ENCODE measurements at regions not wholly inside any gene's neighbourhood (a gene's known extent, or its start where the extent isn't known, plus 50 kb on each side); places are given as distances from the start of the nearest gene placed in this dataset.

GRCh38 chr3:72485641-72486040 lies 362.6 kb downstream of the SHQ1 start:
- DNase-seq (no peak), ATAC-seq (replicated peaks) (no peak)
- no peak overlapping the region for H3K27ac Mint-ChIP-seq
- H3K9me3 Mint-ChIP-seq = no peaks in the 10 kb centered on the region
- H3K36me3 Mint-ChIP-seq (ENCODE audit: insufficient read depth) = peaks cover 3% of the 10 kb centered on the region
- H3K27me3 Mint-ChIP-seq = no peaks in the 10 kb centered on the region
- no peak overlapping the region for H3K4me3 Mint-ChIP-seq
- peaks cover 13 to 18% of the 10 kb centered on the region in 2 donors for H3K4me1 Mint-ChIP-seq (ENCODE audit: low read depth in 2 of 2)

- H3K36me3 Mint-ChIP-seq (ENCODE audit: insufficient read depth) = peaks cover under 1% of the 10 kb centered on the region
- H3K4me1 Mint-ChIP-seq (ENCODE audit: low read depth in 2 of 2) = peaks cover 13 to 18% of the 10 kb centered on the region in 2 donors
- H3K9me3 Mint-ChIP-seq = no peaks in the 10 kb centered on the region
- peak overlapping the region; percentile 74 to 89 for H3K27ac Mint-ChIP-seq
- no peaks in the 10 kb centered on the region for H3K27me3 Mint-ChIP-seq
- DNase-seq (no peak), ATAC-seq (replicated peaks) (no peak)
- peak overlapping the region; percentile 74 to 84 for H3K4me3 Mint-ChIP-seq
Measured at GRCh38 chr3:72483554-72484104, 364.6 kb downstream of the SHQ1 start.

GRCh38 chr3:72482589-72483321 lies 365.5 kb downstream of the SHQ1 start:
- Mint-ChIP-seq H3K4me3 (peak overlapping the region; percentile 74 to 84), H3K27ac (peak overlapping the region; percentile 74 to 89), H3K27me3 (no peaks in the 10 kb centered on the region), H3K4me1 (ENCODE audit: low read depth in 2 of 2) (peaks cover 13 to 18% of the 10 kb centered on the region in 2 donors), H3K36me3 (ENCODE audit: insufficient read depth) (no peaks in the 10 kb centered on the region), H3K9me3 (no peaks in the 10 kb centered on the region)
- DNase-seq (peak in 2 of 3 experiments; percentile 2 to 6), ATAC-seq (replicated peaks) (peak; percentile 87)

GRCh38 chr3:72481542-72481941 lies 366.7 kb downstream of the SHQ1 start:
- H3K36me3 Mint-ChIP-seq (ENCODE audit: insufficient read depth) = no peaks in the 10 kb centered on the region
- H3K9me3 Mint-ChIP-seq = no peaks in the 10 kb centered on the region
- H3K27ac Mint-ChIP-seq = peak overlapping the region in 1 of 2 donors; percentile 74
- ATAC-seq (replicated peaks) (no peak), DNase-seq (no peak)
- H3K4me1 Mint-ChIP-seq (ENCODE audit: low read depth in 2 of 2) = peaks cover 6 to 8% of the 10 kb centered on the region in 2 donors
- H3K4me3 Mint-ChIP-seq = no peak overlapping the region
- H3K27me3 Mint-ChIP-seq = no peaks in the 10 kb centered on the region

GRCh38 chr3:72480366-72480765 lies 367.9 kb downstream of the SHQ1 start:
- Mint-ChIP-seq H3K4me1 (ENCODE audit: low read depth in 2 of 2) (peaks cover 6 to 8% of the 10 kb centered on the region in 2 donors), H3K27ac (peak overlapping the region in 1 of 2 donors; percentile 36), H3K4me3 (no peak overlapping the region), H3K27me3 (no peaks in the 10 kb centered on the region), H3K36me3 (ENCODE audit: insufficient read depth) (no peaks in the 10 kb centered on the region), H3K9me3 (no peaks in the 10 kb centered on the region)
- ATAC-seq (replicated peaks) (no peak), DNase-seq (no peak)

- ATAC-seq (replicated peaks) (no peak), DNase-seq (no peak)
- peaks cover 6 to 8% of the 10 kb centered on the region in 2 donors for H3K4me1 Mint-ChIP-seq (ENCODE audit: low read depth in 2 of 2)
- no peak overlapping the region for H3K27ac Mint-ChIP-seq
- no peak overlapping the region for H3K4me3 Mint-ChIP-seq
- no peaks in the 10 kb centered on the region for H3K27me3 Mint-ChIP-seq
- no peaks in the 10 kb centered on the region for H3K9me3 Mint-ChIP-seq
- H3K36me3 Mint-ChIP-seq (ENCODE audit: insufficient read depth) = no peaks in the 10 kb centered on the region
Measured at GRCh38 chr3:72479651-72480215, 368.5 kb downstream of the SHQ1 start.

GRCh38 chr3:72476139-72476483 lies 372.1 kb downstream of the SHQ1 start:
- Mint-ChIP-seq H3K27ac (no peak overlapping the region), H3K27me3 (peaks cover 0 to 10% of the 10 kb centered on the region in 2 donors), H3K9me3 (no peaks in the 10 kb centered on the region), H3K36me3 (ENCODE audit: insufficient read depth) (no peaks in the 10 kb centered on the region), H3K4me1 (ENCODE audit: low read depth in 2 of 2) (no peaks in the 10 kb centered on the region), H3K4me3 (no peak overlapping the region)
- DNase-seq = no peak
- ATAC-seq (replicated peaks) = no peak

- no peak for ATAC-seq (replicated peaks)
- no peak overlapping the region for H3K4me3 Mint-ChIP-seq
- no peak overlapping the region for H3K27ac Mint-ChIP-seq
Measured at GRCh38 chr3:72475258-72476138, 372.7 kb downstream of the SHQ1 start.

GRCh38 chr3:72474775-72475174 lies 373.5 kb downstream of the SHQ1 start:
- peaks cover 0 to 10% of the 10 kb centered on the region in 2 donors for H3K27me3 Mint-ChIP-seq
- ATAC-seq (replicated peaks) = no peak
- H3K4me3 Mint-ChIP-seq = no peak overlapping the region
- no peak for DNase-seq
- no peaks in the 10 kb centered on the region for H3K4me1 Mint-ChIP-seq (ENCODE audit: low read depth in 2 of 2)
- H3K36me3 Mint-ChIP-seq (ENCODE audit: insufficient read depth) = no peaks in the 10 kb centered on the region
- no peaks in the 10 kb centered on the region for H3K9me3 Mint-ChIP-seq
- H3K27ac Mint-ChIP-seq = no peak overlapping the region

More at GRCh38 chr3:72475258-72476138, 372.7 kb downstream of the SHQ1 start:
- Mint-ChIP-seq H3K27me3 (peaks cover 0 to 10% of the 10 kb centered on the region in 2 donors), H3K36me3 (ENCODE audit: insufficient read depth) (no peaks in the 10 kb centered on the region), H3K4me1 (ENCODE audit: low read depth in 2 of 2) (no peaks in the 10 kb centered on the region), H3K9me3 (no peaks in the 10 kb centered on the region)
- no peak for DNase-seq

GRCh38 chr3:72473156-72473555 lies 375.1 kb downstream of the SHQ1 start:
- no peaks in the 10 kb centered on the region for H3K36me3 Mint-ChIP-seq (ENCODE audit: insufficient read depth)
- no peak for DNase-seq
- no peak overlapping the region for H3K27ac Mint-ChIP-seq
- H3K4me1 Mint-ChIP-seq (ENCODE audit: low read depth in 2 of 2) = no peaks in the 10 kb centered on the region
- H3K9me3 Mint-ChIP-seq = no peaks in the 10 kb centered on the region
- peaks cover 0 to 10% of the 10 kb centered on the region in 2 donors for H3K27me3 Mint-ChIP-seq
- ATAC-seq (replicated peaks) = no peak
- H3K4me3 Mint-ChIP-seq = no peak overlapping the region

- H3K4me1 Mint-ChIP-seq (ENCODE audit: low read depth in 2 of 2) = no peaks in the 10 kb centered on the region
- ATAC-seq (replicated peaks) (no peak), DNase-seq (no peak)
- H3K27ac Mint-ChIP-seq = no peak overlapping the region
- H3K27me3 Mint-ChIP-seq = peaks cover 3 to 10% of the 10 kb centered on the region in 2 donors
- H3K36me3 Mint-ChIP-seq (ENCODE audit: insufficient read depth) = no peaks in the 10 kb centered on the region
- no peak overlapping the region for H3K4me3 Mint-ChIP-seq
- no peaks in the 10 kb centered on the region for H3K9me3 Mint-ChIP-seq
Measured at GRCh38 chr3:72470904-72471417, 377.3 kb downstream of the SHQ1 start.

GRCh38 chr3:72465853-72466252 lies 382.4 kb downstream of the SHQ1 start:
- Mint-ChIP-seq H3K4me3 (no peak overlapping the region), H3K27me3 (peaks cover 7 to 20% of the 10 kb centered on the region in 2 donors), H3K27ac (no peak overlapping the region), H3K4me1 (ENCODE audit: low read depth in 2 of 2) (no peaks in the 10 kb centered on the region), H3K9me3 (no peaks in the 10 kb centered on the region), H3K36me3 (ENCODE audit: insufficient read depth) (no peaks in the 10 kb centered on the region)
- ATAC-seq (replicated peaks) (no peak), DNase-seq (no peak)

- Mint-ChIP-seq H3K4me1 (ENCODE audit: low read depth in 2 of 2) (no peaks in the 10 kb centered on the region), H3K4me3 (no peak overlapping the region), H3K9me3 (no peaks in the 10 kb centered on the region), H3K36me3 (ENCODE audit: insufficient read depth) (no peaks in the 10 kb centered on the region), H3K27me3 (peaks cover 21 to 47% of the 10 kb centered on the region in 2 donors), H3K27ac (no peak overlapping the region)
- no peak for ATAC-seq (replicated peaks)
- no peak for DNase-seq
Measured at GRCh38 chr3:72463083-72463482, 385.2 kb downstream of the SHQ1 start.

Data from effector memory CD8-positive, alpha-beta T cell (primary cell).